IPS-18c (cell line): ENCODE measurements at regions not wholly inside any gene's neighbourhood (a gene's known extent, or its start where the extent isn't known, plus 50 kb on each side); places are given as distances from the start of the nearest gene placed in this dataset.
"Not testable (repeated sequence)": the region's sequence is repeated elsewhere in the genome, so short reads cannot be mapped to it uniquely, and the experiment has no call there.

Source experiments
- H3K4me3 ChIP-seq: 2 replicates; pipeline ENCODE4 v1.7.0; 2013; ENCODE audit warnings: low read depth, mild to moderate bottlenecking, low read length, moderate library complexity; ENCODE audit not compliant: insufficient read depth
- H3K9me3 ChIP-seq: one replicate; pipeline ENCODE4 v1.6.1; 2013; ENCODE audit warnings: mild to moderate bottlenecking, low read length, moderate library complexity; ENCODE audit not compliant: control insufficient read depth, insufficient read depth

GRCh38 chr4:28228561-28229491 lies 1368.2 kb downstream of the STIM2 start:
- no peaks in the 10 kb centered on the region for H3K9me3 ChIP-seq

DNA sequence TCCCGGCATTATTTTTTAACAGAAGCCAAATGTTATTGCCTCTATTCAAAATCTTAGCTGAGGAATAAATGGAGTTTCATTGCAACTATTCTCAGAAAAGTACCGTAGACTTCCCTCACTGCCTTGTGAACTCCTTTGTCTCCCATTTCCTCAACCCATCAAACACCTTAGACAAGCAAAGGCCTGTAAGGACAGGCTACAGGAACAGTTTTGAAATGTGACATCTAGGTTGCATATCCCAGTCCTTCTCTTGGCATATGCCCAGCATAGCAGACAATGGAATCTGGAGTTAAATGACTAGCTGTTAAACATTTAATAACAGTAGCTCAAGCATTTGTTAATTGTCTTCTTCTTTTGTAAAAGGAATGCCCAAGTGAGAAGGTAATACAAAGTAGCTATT lies 1371.7 kb downstream of the STIM2 start:
- H3K9me3 ChIP-seq, result no peaks in the 10 kb centered on the region

More at GRCh38 chr4:28228561-28229491, 1368.2 kb downstream of the STIM2 start:
- H3K4me3 ChIP-seq, result no peak overlapping the region

GRCh38 chr4:28232951-28233350 lies 1372.3 kb downstream of the STIM2 start:
- Histone ChIP-seq H3K9me3 (no peaks in the 10 kb centered on the region), H3K4me3 (no peak overlapping the region)

More for the DNA sequence above, 1371.7 kb downstream of the STIM2 start:
- no peak overlapping the region for H3K4me3 ChIP-seq

DNA sequence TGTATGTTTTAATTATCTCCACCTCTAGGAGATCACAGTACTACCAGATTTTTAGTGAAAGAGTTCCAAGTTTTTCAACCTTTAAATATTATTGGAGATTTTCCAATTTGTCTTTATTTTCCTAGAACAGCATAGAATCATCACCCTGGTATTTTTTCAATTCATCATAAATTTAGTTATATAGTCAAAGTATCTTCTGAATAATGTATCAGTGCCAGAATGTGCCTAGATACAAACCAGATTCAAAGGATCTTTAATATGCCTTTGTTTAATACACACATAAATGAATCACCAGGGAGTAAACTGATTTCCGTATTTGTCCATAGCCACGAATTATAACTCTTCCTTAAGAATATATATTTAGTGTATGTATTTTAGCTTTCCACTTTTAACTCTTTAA lies 1373.1 kb downstream of the STIM2 start:
- Histone ChIP-seq H3K4me3 (no peak overlapping the region), H3K9me3 (no peaks in the 10 kb centered on the region)

DNA sequence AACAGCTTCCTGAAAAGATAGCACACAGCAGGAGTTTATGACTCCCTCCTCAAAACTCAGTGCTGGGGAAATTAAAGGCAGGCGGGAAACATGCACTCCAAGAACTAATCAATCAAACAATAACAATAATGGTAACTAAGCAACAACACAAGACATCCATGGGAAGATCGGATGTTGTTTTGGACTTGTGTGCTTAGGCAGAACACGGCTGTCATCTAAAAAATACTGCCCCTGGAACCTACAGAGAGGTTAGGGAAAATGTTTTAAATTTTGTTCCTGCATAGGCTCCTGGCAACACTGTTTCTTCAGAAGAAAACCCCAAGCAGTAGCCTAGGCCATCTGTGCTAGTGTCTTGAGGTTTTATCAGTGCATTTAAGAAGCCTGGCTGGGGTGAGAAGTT lies 1378.2 kb downstream of the STIM2 start:
- Histone ChIP-seq H3K4me3 (no peak overlapping the region), H3K9me3 (no peaks in the 10 kb centered on the region)

DNA sequence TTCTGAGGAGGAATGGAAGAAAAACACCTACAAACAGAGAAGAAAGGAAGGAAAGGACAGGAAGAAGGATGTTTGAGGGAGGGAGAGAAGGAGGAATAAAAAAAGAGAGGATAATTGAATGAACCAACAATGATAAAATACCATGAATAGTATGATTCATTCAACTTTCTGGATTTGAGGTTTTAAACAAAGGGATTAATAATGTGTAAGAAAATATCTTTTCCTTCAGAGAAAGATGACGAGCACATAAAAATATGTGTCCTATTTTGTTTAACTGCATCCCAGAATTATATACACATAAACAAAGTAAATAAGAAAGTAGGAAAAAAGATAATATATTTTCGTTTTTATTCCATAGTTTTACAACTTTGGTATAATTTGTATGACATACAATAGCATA lies 1380.4 kb downstream of the STIM2 start:
- H3K9me3 ChIP-seq, result no peaks in the 10 kb centered on the region

GRCh38 chr4:28247805-28248204 lies 1387.2 kb downstream of the STIM2 start:
- Histone ChIP-seq H3K4me3 (no peak overlapping the region), H3K9me3 (no peaks in the 10 kb centered on the region)

More for the DNA sequence above, 1380.4 kb downstream of the STIM2 start:
- no peak overlapping the region for H3K4me3 ChIP-seq

- Histone ChIP-seq H3K9me3 (no peaks in the 10 kb centered on the region), H3K4me3 (no peak overlapping the region)
These were observed 1387.6 kb downstream of the STIM2 start for GRCh38 chr4:28248269-28248668.

DNA sequence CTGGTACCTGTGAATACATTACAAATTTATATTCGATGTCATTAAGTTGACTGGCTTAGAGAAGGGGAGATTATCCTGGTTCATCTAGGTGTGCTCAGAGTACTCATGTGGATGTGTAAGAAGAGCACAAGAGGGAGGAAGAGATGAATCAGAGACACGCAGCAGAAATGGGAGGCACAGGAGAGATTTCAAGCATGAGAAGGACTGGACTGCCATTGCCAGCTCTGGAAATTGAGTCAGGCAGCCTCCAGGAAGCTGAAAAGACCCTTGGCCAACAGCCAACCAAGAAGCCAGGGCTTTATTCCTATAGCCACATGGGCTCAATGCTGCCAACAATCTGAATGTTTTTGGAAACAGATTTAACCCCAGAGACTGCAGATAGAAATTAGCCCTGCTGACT lies 1390.0 kb downstream of the STIM2 start:
- Histone ChIP-seq H3K4me3 (no peak overlapping the region), H3K9me3 (no peaks in the 10 kb centered on the region)

GRCh38 chr4:28251831-28252230 lies 1391.2 kb downstream of the STIM2 start:
- Histone ChIP-seq H3K4me3 (no peak overlapping the region), H3K9me3 (no peaks in the 10 kb centered on the region)

DNA sequence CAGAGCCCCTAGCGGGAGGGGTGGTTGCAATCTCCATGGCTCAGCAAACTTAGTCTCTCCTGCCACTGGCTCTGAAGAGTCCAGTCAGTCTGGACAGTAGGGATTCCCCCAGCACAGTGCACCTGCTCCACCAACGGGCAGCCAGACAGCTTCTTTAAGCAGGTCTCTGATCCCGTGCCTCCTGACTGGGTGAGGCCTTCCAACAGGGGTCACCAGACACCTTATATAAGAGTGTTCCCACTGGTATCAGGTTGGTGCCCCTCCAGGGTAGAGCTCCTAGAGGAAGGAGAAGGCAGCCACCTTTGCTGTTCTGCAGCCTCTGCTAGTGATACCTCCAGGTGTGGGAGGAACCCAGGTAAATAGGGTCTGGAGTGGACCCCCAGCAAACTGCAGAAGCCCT lies 1393.4 kb downstream of the STIM2 start:
- Histone ChIP-seq H3K9me3 (no peaks in the 10 kb centered on the region), H3K4me3 (no peak overlapping the region)

- no peaks in the 10 kb centered on the region for H3K9me3 ChIP-seq
- no peak overlapping the region for H3K4me3 ChIP-seq
These were observed 1395.7 kb downstream of the STIM2 start for GRCh38 chr4:28256295-28256694.

- Histone ChIP-seq H3K9me3 (no peaks in the 10 kb centered on the region), H3K4me3 (no peak overlapping the region)
These were observed 1399.3 kb downstream of the STIM2 start for GRCh38 chr4:28259951-28260350.

GRCh38 chr4:28267166-28267565 lies 1406.5 kb downstream of the STIM2 start:
- Histone ChIP-seq H3K4me3 (no peak overlapping the region), H3K9me3 (no peaks in the 10 kb centered on the region)

GRCh38 chr4:28269426-28269825 lies 1408.8 kb downstream of the STIM2 start:
- Histone ChIP-seq H3K9me3 (no peaks in the 10 kb centered on the region), H3K4me3 (no peak overlapping the region)

GRCh38 chr4:28277931-28278330 lies 1417.3 kb downstream of the STIM2 start:
- H3K4me3 ChIP-seq, result no peak overlapping the region
- H3K9me3 ChIP-seq, result no peaks in the 10 kb centered on the region

- no peak overlapping the region for H3K4me3 ChIP-seq
- H3K9me3 ChIP-seq, result peaks cover 2% of the 10 kb centered on the region
These were observed 1418.0 kb downstream of the STIM2 start for GRCh38 chr4:28278676-28279075.

DNA sequence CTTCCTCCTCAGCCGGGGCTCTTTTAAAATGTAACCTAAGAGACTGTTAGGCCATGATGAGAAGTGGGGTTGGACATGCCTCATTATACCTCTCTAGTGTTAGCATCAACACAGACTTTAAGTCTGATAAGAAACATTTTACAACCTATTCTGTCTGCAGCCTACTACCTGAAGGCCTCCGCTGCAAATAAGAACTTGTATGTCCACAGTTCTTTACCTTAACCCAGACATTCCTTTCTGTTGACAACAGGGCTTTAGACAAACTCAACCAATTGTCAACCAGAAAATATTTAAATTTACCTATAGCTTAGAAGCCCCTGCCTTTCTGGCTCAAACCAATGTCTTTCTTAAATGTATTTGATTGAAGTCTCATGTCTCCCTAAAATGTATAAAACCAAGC lies 1418.6 kb downstream of the STIM2 start:
- Histone ChIP-seq H3K9me3 (peaks cover 2% of the 10 kb centered on the region), H3K4me3 (no peak overlapping the region)

DNA sequence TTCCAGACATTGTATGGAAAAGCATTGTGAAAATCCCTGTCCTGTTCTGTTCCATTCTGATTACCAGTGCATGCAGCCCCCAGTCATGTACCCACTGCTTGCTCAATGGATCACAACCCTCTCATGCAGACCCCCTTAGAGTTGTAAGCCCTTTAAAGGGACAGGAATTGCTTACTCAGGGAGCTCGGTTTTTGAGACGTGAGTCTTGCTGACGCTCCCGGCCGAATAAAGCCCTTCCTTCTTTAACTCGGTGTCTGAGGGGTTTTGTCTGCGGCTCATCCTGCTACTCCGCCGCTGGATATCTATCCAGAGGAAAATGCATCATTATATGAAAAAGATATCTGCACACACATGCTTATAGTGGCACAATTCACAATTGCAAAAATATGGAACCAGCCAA lies 1425.6 kb downstream of the STIM2 start:
- H3K4me3 ChIP-seq, H3K9me3 ChIP-seq: not testable (repeated sequence)
